ENCODE measurements at regions not wholly inside any gene's neighbourhood (a gene's known extent, or its start where the extent isn't known, plus 50 kb on each side); places are given as distances from the start of the nearest gene placed in this dataset.

GRCh38 chr11:134468081-134468668, 56.1 kb upstream of the B3GAT1 start:
- H3K4me3 ChIP-seq, result no peak overlapping the region
- ATAC-seq (no peak), DNase-seq (ENCODE audit: extremely low read depth in 1 of 4, low spot score in 3 of 4) (no peak), FAIRE-seq (no peak)
- H3K36me3 ChIP-seq (ENCODE audit: control insufficient read depth, insufficient read depth, low read length), result no peaks in the 10 kb centered on the region
- H3K27ac ChIP-seq (ENCODE audit: extremely low read depth, low read depth, low read length), result no peak overlapping the region
- in situ Hi-C loops (cut with MboI), result no loop called here
- no peaks in the 10 kb centered on the region for H4K20me1 ChIP-seq (replicated peaks; ENCODE audit: control insufficient read depth, insufficient read depth, low read length)
- no TSS peak for BruUV-seq (replicated peaks)
- WGBS (ENCODE audit: insufficient coverage, low coverage, missing lambda C conversion rate), result 0% methylated on average over 10 of the region's 10 CpGs
- H3K4me2 ChIP-seq (ENCODE audit: insufficient read depth, low read length), result no peak overlapping the region
- intact Hi-C loops (cut with micrococcal nuclease), result no loop called here
- H3K9ac ChIP-seq (ENCODE audit: insufficient read depth in 1 of 2, low read depth in 2 of 2, low read length in 2 of 2), result no peak overlapping the region
- H3K9me1 ChIP-seq (ENCODE audit: control insufficient read depth, insufficient read depth, low read length), result no peaks in the 10 kb centered on the region
- H3K79me2 ChIP-seq (ENCODE audit: control insufficient read depth, insufficient read depth, low read length), result no peaks in the 10 kb centered on the region
- H3K4me1 ChIP-seq (replicated peaks in 1 of 2; ENCODE audit: control insufficient read depth in 2 of 2, insufficient read depth in 2 of 2, low read length in 2 of 2), result peaks cover 0 to 4% of the 10 kb centered on the region in 2 experiments; a peak in 1 of 5 replicates
- CTCF ChIA-PET (ENCODE audit: low intra/inter-chr PET ratio), result no interaction called here
- no peaks in the 10 kb centered on the region for H3K9me3 ChIP-seq (replicated peaks; ENCODE audit: control insufficient read depth, insufficient read depth, low read depth, low read length)
- POLR2A ChIA-PET, result interaction anchor here (0.6 kb wide), 1 partner anchor 91 kb away, joined by 3 read pairs; no protein-coding TSS in a partner anchor
- H3K27me3 ChIP-seq (ENCODE audit: control insufficient read depth in 2 of 2, insufficient read depth in 2 of 2, low read length in 2 of 2), result peaks cover 25 to 72% of the 10 kb centered on the region in 2 experiments
- no peak overlapping the region for H2AFZ ChIP-seq (ENCODE audit: low read depth, low read length)
- no peak for TF ChIP-seq ZKSCAN1 (IDR thresholded peaks at IDR 0.05; ENCODE audit: low read depth, low read length)
- no peak for TF ChIP-seq XRCC3 (IDR thresholded peaks at IDR 0.05)
- TF ChIP-seq IRF9 (tag; IDR thresholded peaks at IDR 0.05), result no peak
- TF ChIP-seq PATZ1 (CRISPR knock-in tag; IDR thresholded peaks at IDR 0.05; ENCODE audit: borderline replicate concordance), result no peak
- no peak for TF ChIP-seq BRF1 (IDR thresholded peaks at IDR 0.05; ENCODE audit: borderline replicate concordance, extremely low read depth, insufficient read length)
- TF ChIP-seq PHB2 (IDR thresholded peaks at IDR 0.05; ENCODE audit: low read depth), result no peak
- no peak for TF ChIP-seq STAG1 (CRISPR knock-in tag; IDR thresholded peaks at IDR 0.05; ENCODE audit: borderline replicate concordance)
- no peak for TF ChIP-seq SRSF9 (IDR thresholded peaks at IDR 0.05; ENCODE audit: borderline replicate concordance, low read depth, low read length)
- TF ChIP-seq ZBTB5 (IDR thresholded peaks at IDR 0.05), result no peak
- TF ChIP-seq FOXJ2 (tag; IDR thresholded peaks at IDR 0.05), result no peak
